Right lobe of liver (tissue), 6 donors: ENCODE measurements at regions not wholly inside any gene's neighbourhood (a gene's known extent, or its start where the extent isn't known, plus 50 kb on each side); places are given as distances from the start of the nearest gene placed in this dataset.

ENCODE experiments used
- ATAC-seq, 4 donors: fragments of 200-7000 bp; cut with Tn5 transposase; one replicate each; pipeline ENCODE4 v1.9.1; 2020; ENCODE audit warnings: mild to moderate bottlenecking in 4 of 4, moderate library complexity in 4 of 4
- DNase-seq, 3 donors: peaks; one replicate each; pipeline ENCODE4 v3.0.0-alpha.2; 2020
- H3K27ac ChIP-seq, 3 donors: fragments of 200-600 bp; one replicate each; pipeline ENCODE4 v1.8.0; 2022
- H3K27me3 ChIP-seq, 2 donors: fragments of 200-600 bp; one replicate each; pipeline ENCODE4 v1.8.0; 2022
- H3K36me3 ChIP-seq, 4 donors: fragments of 200-600 bp; sonication (generic) in 1 of 4; one replicate each; pipeline versions ENCODE4 v1.5.1 to v1.8.0; 2017 to 2022; ENCODE audit warnings: control low read depth in 1 of 4
- H3K4me1 ChIP-seq, 4 donors: fragments of 200-600 bp; sonication (generic) in 1 of 4; one replicate each; pipeline versions ENCODE4 v1.5.1 to v1.8.0; 2017 to 2022; ENCODE audit warnings: control low read depth in 1 of 4
- H3K4me3 ChIP-seq, 3 donors: fragments of 200-600 bp; one replicate each; pipeline ENCODE4 v1.8.0; 2022
- H3K9me3 ChIP-seq, 4 donors: fragments of 200-600 bp; sonication (generic) in 1 of 4; one replicate each; pipeline versions ENCODE4 v1.5.1 to v1.8.0; 2017 to 2022; ENCODE audit warnings: control low read depth in 1 of 4
- CTCF ChIP-seq, 4 donors: fragments of 200-600 bp in 3 of 4; fragments of 450-650 bp in 1 of 4; IDR thresholded peaks; one replicate each; pipeline versions ENCODE4 v1.5.1 to v1.8.0; 2016 to 2022; ENCODE audit warnings: antibody characterized with exemption in 4 of 4, mild to moderate bottlenecking in 2 of 4
- POLR2A ChIP-seq: fragments of 450-650 bp; IDR thresholded peaks from one replicate; pipeline ENCODE4 v1.6.1; 2017; ENCODE audit warnings: antibody characterized with exemption, mild to moderate bottlenecking
- WGBS: methylation state at CpG from one replicate; pipeline ENCODE4 v1.1.6; 2018; ENCODE audit warnings: low coverage, low lambda C conversion rate; ENCODE audit not compliant: insufficient coverage; ENCODE audit errors: missing lambda C conversion rate; 5-methylcytosine and 5-hydroxymethylcytosine counted together
- intact Hi-C, 2 donors: fragments of 100-400 bp; cut with DNase I; formaldehyde crosslinking; loops; one replicate each; pipeline versions ENCODE4 v1.11.2 to v1.14.1; 2022
- donor health status: DM: no; HTN: yes; CAD: no.
- donor health status: DM: no; HTN: no; CAD: no.
- donor health status: DM: no; HTN: no; CAD: no.
- donor health status: DM: no; HTN: yes; CAD: no.
- donor health status: DM: no; HTN: yes; CAD: no.

GRCh38 chr22:48729499-48730171, 1098.0 kb downstream of the BRD1 start:
- no peak for DNase-seq
- intact Hi-C loops = no loop called here
- Histone ChIP-seq H3K4me1 (no peaks in the 10 kb centered on the region), H3K9me3 (no peaks in the 10 kb centered on the region), H3K36me3 (no peaks in the 10 kb centered on the region), H3K27ac (no peak overlapping the region), H3K4me3 (no peak overlapping the region), H3K27me3 (no peaks in the 10 kb centered on the region)
- 76% methylated on average over 9 of the region's 9 CpGs for WGBS
- no peak for TF ChIP-seq CTCF (IDR thresholded peaks at IDR 0.05)
- TF ChIP-seq POLR2A = no peak
- no peak for ATAC-seq

GRCh38 chr22:48727454-48728058, 1100.1 kb downstream of the BRD1 start:
- no peaks in the 10 kb centered on the region for H3K36me3 ChIP-seq
- no peak overlapping the region for H3K4me3 ChIP-seq
- H3K27me3 ChIP-seq = no peaks in the 10 kb centered on the region
- WGBS = 74% methylated on average over 3 of the region's 3 CpGs
- no peak overlapping the region for H3K27ac ChIP-seq
- DNase-seq = no peak
- H3K4me1 ChIP-seq = no peaks in the 10 kb centered on the region
- intact Hi-C loops = no loop called here
- no peak for ATAC-seq
- no peaks in the 10 kb centered on the region for H3K9me3 ChIP-seq
- TF ChIP-seq POLR2A = no peak
- TF ChIP-seq CTCF (IDR thresholded peaks at IDR 0.05) = no peak

- Histone ChIP-seq H3K27me3 (no peaks in the 10 kb centered on the region), H3K4me1 (no peaks in the 10 kb centered on the region), H3K36me3 (no peaks in the 10 kb centered on the region), H3K9me3 (no peaks in the 10 kb centered on the region), H3K27ac (no peak overlapping the region), H3K4me3 (no peak overlapping the region)
- intact Hi-C loops = no loop called here
- DNase-seq (peak in 1 of 3 donors; percentile 31), ATAC-seq (no peak)
- TF ChIP-seq CTCF (IDR thresholded peaks at IDR 0.05) = no peak
- TF ChIP-seq POLR2A = no peak
- WGBS = 50% methylated on average over 4 of the region's 12 CpGs
Observed at GRCh38 chr22:48724899-48725298, 1102.8 kb downstream of the BRD1 start.

GRCh38 chr22:48722661-48723060, 1105.0 kb downstream of the BRD1 start:
- no peaks in the 10 kb centered on the region for H3K9me3 ChIP-seq
- no peak for TF ChIP-seq CTCF (IDR thresholded peaks at IDR 0.05)
- TF ChIP-seq POLR2A = no peak
- H3K27ac ChIP-seq = no peak overlapping the region
- no peak overlapping the region for H3K4me3 ChIP-seq
- H3K36me3 ChIP-seq = no peaks in the 10 kb centered on the region
- no peak for ATAC-seq
- no peaks in the 10 kb centered on the region for H3K4me1 ChIP-seq
- H3K27me3 ChIP-seq = no peaks in the 10 kb centered on the region
- peak in 1 of 3 donors; percentile 29 for DNase-seq
- intact Hi-C loops = no loop called here
- WGBS = 76% methylated on average over 4 of the region's 10 CpGs
